Ectodermal cell (in vitro differentiated cells): ENCODE measurements at regions not wholly inside any gene's neighbourhood (a gene's known extent, or its start where the extent isn't known, plus 50 kb on each side); places are given as distances from the start of the nearest gene placed in this dataset.

Experiments
- H3K27ac ChIP-seq: 2 replicates; pipeline ENCODE4 v1.7.0; 2013; ENCODE audit warnings: mild to moderate bottlenecking, low read depth, low read length; ENCODE audit not compliant: insufficient read depth, poor library complexity, severe bottlenecking
- H3K27me3 ChIP-seq: 2 replicates; pipeline ENCODE4 v1.7.0; 2013; ENCODE audit warnings: mild to moderate bottlenecking, low read length; ENCODE audit not compliant: insufficient read depth, control insufficient read depth, poor library complexity, severe bottlenecking
- H3K36me3 ChIP-seq: one replicate; pipeline ENCODE4 v1.7.0; 2013; ENCODE audit warnings: low read length; ENCODE audit not compliant: control insufficient read depth, insufficient read depth
- H3K4me1 ChIP-seq: one replicate; pipeline ENCODE4 v1.7.0; 2013; ENCODE audit warnings: low read length; ENCODE audit not compliant: control insufficient read depth, insufficient read depth
- H3K4me3 ChIP-seq: 2 replicates; pipeline ENCODE4 v1.7.0; 2013; ENCODE audit warnings: low read depth, low read length, control low read depth; ENCODE audit not compliant: insufficient read depth
- H3K9me3 ChIP-seq: 2 replicates; pipeline ENCODE4 v1.7.0; 2013; ENCODE audit warnings: mild to moderate bottlenecking, low read length, moderate library complexity; ENCODE audit not compliant: control insufficient read depth
- WGBS, 2 experiments: methylation state at CpG; one replicate each; pipeline ENCODE4 v1.1.7; 2013; ENCODE audit warnings: missing lambda C conversion rate in 2 of 2; 5-methylcytosine and 5-hydroxymethylcytosine counted together

GRCh38 chr2:147096671-147097070 lies 748.2 kb upstream of the ACVR2A start:
- Histone ChIP-seq H3K4me3 (no peak overlapping the region), H3K27me3 (no peaks in the 10 kb centered on the region), H3K36me3 (no peaks in the 10 kb centered on the region), H3K9me3 (no peaks in the 10 kb centered on the region), H3K27ac (no peak overlapping the region), H3K4me1 (peaks cover 7% of the 10 kb centered on the region)

GRCh38 chr2:147095376-147095775 lies 749.5 kb upstream of the ACVR2A start:
- H3K27me3 ChIP-seq: no peaks in the 10 kb centered on the region
- H3K27ac ChIP-seq: no peak overlapping the region
- H3K9me3 ChIP-seq: no peaks in the 10 kb centered on the region
- 90 to 98% methylated on average over 2 of the region's 2 CpGs for WGBS, 2 experiments
- no peaks in the 10 kb centered on the region for H3K36me3 ChIP-seq
- peaks cover 7% of the 10 kb centered on the region for H3K4me1 ChIP-seq
- no peak overlapping the region for H3K4me3 ChIP-seq

GRCh38 chr2:147094077-147094476 lies 750.8 kb upstream of the ACVR2A start:
- 10 to 18% methylated on average over 4 of the region's 4 CpGs for WGBS, 2 experiments
- H3K36me3 ChIP-seq: no peaks in the 10 kb centered on the region
- H3K9me3 ChIP-seq: no peaks in the 10 kb centered on the region
- no peak overlapping the region for H3K27ac ChIP-seq
- no peak overlapping the region for H3K4me3 ChIP-seq
- peaks cover 7% of the 10 kb centered on the region for H3K4me1 ChIP-seq
- H3K27me3 ChIP-seq: no peaks in the 10 kb centered on the region

- H3K4me1 ChIP-seq: peaks cover 7% of the 10 kb centered on the region
- no peak overlapping the region for H3K4me3 ChIP-seq
- no peaks in the 10 kb centered on the region for H3K36me3 ChIP-seq
- no peaks in the 10 kb centered on the region for H3K9me3 ChIP-seq
- 95 to 97% methylated on average over 4 of the region's 4 CpGs for WGBS, 2 experiments
- no peaks in the 10 kb centered on the region for H3K27me3 ChIP-seq
- H3K27ac ChIP-seq: no peak overlapping the region
These were observed 752.6 kb upstream of the ACVR2A start for GRCh38 chr2:147092266-147092665.

GRCh38 chr2:147091448-147091847 lies 753.4 kb upstream of the ACVR2A start:
- Histone ChIP-seq H3K4me3 (no peak overlapping the region), H3K27ac (no peak overlapping the region), H3K27me3 (no peaks in the 10 kb centered on the region), H3K4me1 (peaks cover 7% of the 10 kb centered on the region), H3K36me3 (no peaks in the 10 kb centered on the region), H3K9me3 (no peaks in the 10 kb centered on the region)
- WGBS, 2 experiments: no CpG with 5 or more reads among the region's 1 CpG

- Histone ChIP-seq H3K36me3 (no peaks in the 10 kb centered on the region), H3K9me3 (no peaks in the 10 kb centered on the region), H3K4me3 (no peak overlapping the region), H3K27ac (no peak overlapping the region), H3K27me3 (no peaks in the 10 kb centered on the region), H3K4me1 (peaks cover 2% of the 10 kb centered on the region)
- 91 to 93% methylated on average over 2 of the region's 2 CpGs for WGBS, 2 experiments
These were observed 756.0 kb upstream of the ACVR2A start for GRCh38 chr2:147088871-147089270.

GRCh38 chr2:147086715-147087114 lies 758.1 kb upstream of the ACVR2A start:
- Histone ChIP-seq H3K27me3 (no peaks in the 10 kb centered on the region), H3K4me3 (no peak overlapping the region), H3K27ac (no peak overlapping the region), H3K9me3 (no peaks in the 10 kb centered on the region), H3K36me3 (no peaks in the 10 kb centered on the region), H3K4me1 (no peaks in the 10 kb centered on the region)
- 93 to 100% methylated on average over 2 of the region's 2 CpGs for WGBS, 2 experiments

GRCh38 chr2:147083664-147084063 lies 761.2 kb upstream of the ACVR2A start:
- H3K36me3 ChIP-seq: no peaks in the 10 kb centered on the region
- no peaks in the 10 kb centered on the region for H3K9me3 ChIP-seq
- H3K4me3 ChIP-seq: no peak overlapping the region
- no peak overlapping the region for H3K27ac ChIP-seq
- 83 to 97% methylated on average over 3 of the region's 4 CpGs for WGBS, 2 experiments
- no peaks in the 10 kb centered on the region for H3K27me3 ChIP-seq
- H3K4me1 ChIP-seq: no peaks in the 10 kb centered on the region

- H3K36me3 ChIP-seq: no peaks in the 10 kb centered on the region
- 57 to 63% methylated on average over 3 of the region's 3 CpGs for WGBS, 2 experiments
- no peaks in the 10 kb centered on the region for H3K9me3 ChIP-seq
- H3K27me3 ChIP-seq: no peaks in the 10 kb centered on the region
- H3K4me1 ChIP-seq: no peaks in the 10 kb centered on the region
- no peak overlapping the region for H3K4me3 ChIP-seq
- no peak overlapping the region for H3K27ac ChIP-seq
These were observed 761.8 kb upstream of the ACVR2A start for GRCh38 chr2:147082850-147083522.

GRCh38 chr2:147081831-147082230 lies 763.0 kb upstream of the ACVR2A start:
- H3K4me3 ChIP-seq: no peak overlapping the region
- no peaks in the 10 kb centered on the region for H3K36me3 ChIP-seq
- no peak overlapping the region for H3K27ac ChIP-seq
- H3K9me3 ChIP-seq: no peaks in the 10 kb centered on the region
- H3K27me3 ChIP-seq: no peaks in the 10 kb centered on the region
- WGBS, 2 experiments: 92 to 94% methylated on average over 4 of the region's 4 CpGs
- H3K4me1 ChIP-seq: no peaks in the 10 kb centered on the region

- no peaks in the 10 kb centered on the region for H3K36me3 ChIP-seq
- H3K4me1 ChIP-seq: no peaks in the 10 kb centered on the region
- no peak overlapping the region for H3K4me3 ChIP-seq
- no peaks in the 10 kb centered on the region for H3K27me3 ChIP-seq
- WGBS, 2 experiments: 95 to 97% methylated on average over 1 to 2 of the region's 2 CpGs
- no peak overlapping the region for H3K27ac ChIP-seq
- no peaks in the 10 kb centered on the region for H3K9me3 ChIP-seq
These were observed 768.2 kb upstream of the ACVR2A start for GRCh38 chr2:147076634-147077033.
